Dedifferentiated amniotic fluid mesenchymal stem cell (primary cell): ENCODE measurements at regions not wholly inside any gene's neighbourhood (a gene's known extent, or its start where the extent isn't known, plus 50 kb on each side); places are given as distances from the start of the nearest gene placed in this dataset.

Experiments
- DNase-seq: peaks from one replicate; pipeline ENCODE4 v3.0.0-alpha.2; 2016; ENCODE audit errors: extremely low spot score

GRCh38 chr6:126091466-126091865, 105.1 kb downstream of the TRMT11 start:
- no peak for DNase-seq

DNA sequence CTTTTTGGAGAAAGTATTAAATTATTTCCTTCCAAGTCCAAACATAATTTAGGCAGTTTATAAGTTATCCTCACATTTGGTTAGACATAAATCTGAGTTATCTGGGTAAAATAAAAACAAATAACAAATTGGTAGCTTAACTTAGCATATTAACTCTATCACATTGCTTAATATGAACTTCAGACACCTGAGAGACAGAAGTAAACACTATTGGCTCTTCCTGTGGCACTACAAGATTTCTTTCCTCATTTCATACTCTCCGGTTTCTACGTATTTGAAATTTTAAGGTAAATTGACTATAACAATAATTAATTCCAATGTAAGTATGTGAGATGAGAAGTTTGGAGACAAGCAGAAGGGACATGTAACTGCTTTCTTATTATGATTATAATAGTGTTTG, 106.8 kb downstream of the TRMT11 start:
- no peak for DNase-seq

- no peak for DNase-seq
Observed at GRCh38 chr6:126094411-126094810, 108.1 kb downstream of the TRMT11 start.

DNA sequence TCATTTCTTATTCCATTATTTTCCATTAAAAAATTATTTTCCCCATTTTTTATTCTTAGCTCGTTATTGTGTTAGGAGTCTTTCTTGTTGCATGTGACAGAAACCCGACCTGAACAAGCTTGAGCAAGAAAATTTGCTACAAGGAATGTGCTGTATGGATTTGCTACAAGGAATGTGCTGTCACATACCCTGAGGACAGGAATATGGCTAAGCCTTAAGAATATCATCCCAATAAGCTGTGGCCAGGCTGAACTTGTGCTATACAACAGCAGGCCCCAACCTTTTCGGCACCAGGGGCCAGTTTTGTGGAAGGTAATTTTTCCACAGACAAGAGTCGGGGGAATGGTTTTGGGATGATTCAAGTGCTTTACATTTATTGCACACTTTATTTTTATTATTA, 114.0 kb downstream of the TRMT11 start:
- DNase-seq: no peak

- DNase-seq: no peak
Observed at GRCh38 chr6:126102358-126102757, 116.0 kb downstream of the TRMT11 start.

- no peak for DNase-seq
Observed at GRCh38 chr6:126103993-126104392, 117.7 kb downstream of the TRMT11 start.

DNA sequence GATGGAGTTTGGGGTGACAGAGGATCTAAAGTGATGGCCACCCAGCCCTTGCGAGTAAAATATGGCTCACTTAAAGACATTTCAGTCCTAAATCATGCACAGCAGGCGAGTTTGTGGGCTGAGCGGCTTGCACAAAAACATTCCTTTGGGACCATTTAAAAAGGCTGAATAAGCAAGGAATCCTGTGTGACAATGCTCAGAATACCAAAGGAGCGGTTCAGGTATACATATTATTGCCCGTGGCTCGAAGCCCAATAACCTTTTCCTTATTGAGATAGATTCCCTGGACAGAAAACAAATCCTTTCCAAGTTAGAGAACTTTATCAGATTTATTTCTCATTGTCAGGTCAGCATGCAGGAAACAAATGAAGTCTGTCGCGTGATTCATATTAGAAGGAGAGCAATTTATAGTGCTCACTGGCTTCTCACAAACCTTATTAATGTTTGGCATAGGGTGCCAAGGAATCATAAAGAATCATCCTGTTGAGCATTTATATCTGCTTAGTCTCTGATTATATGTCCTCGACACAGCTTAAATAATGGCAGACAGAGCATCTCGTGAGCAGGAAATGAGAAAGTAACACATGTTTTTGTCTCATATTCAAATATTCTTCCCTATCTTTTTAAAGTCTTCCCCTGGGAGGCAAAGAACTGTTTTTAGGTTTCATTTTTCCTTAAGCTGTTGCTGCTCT, 121.3 kb downstream of the TRMT11 start:
- no peak for DNase-seq

- no peak for DNase-seq
Observed at GRCh38 chr6:126110512-126111270, 124.4 kb downstream of the TRMT11 start.

DNA sequence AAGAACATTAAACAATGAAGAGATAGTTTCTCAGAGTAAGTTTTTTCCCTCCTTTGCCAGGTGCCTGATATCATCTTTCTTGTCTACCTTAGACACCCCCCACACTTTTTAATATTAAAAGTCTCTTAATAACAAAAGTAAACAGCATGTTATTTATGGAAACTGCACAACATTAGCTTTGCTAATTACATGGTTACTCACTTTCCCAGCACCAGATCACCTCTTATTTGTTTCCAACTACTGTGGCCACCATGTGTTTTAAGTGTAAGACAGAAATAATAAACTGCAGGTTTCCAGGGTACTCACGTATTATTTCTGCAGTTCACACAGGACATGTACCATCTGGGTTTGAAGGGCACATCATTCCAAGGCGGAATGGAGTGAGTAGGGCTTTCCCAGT, 125.0 kb downstream of the TRMT11 start:
- no peak for DNase-seq

DNA sequence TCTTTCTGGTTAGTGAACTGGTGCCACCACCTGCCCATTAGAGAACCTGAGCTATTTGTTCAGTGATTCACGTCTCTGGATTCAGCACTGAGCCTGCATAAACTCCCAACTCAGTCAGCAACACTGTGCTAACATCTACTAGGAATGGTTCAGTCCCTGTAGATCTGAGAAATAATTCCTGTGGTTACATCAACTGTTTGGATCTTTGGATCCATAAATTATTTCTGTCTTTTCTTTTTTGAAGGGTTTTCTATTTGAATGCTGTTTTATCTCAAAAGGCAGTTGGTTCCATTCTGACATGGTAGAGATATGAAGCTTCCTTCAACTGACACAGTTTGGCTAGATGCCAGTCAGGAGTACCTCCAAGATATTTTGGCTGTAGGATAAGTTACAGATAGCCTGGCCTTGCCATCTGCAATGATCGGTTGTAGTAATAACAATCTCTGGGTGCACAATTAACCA, 125.9 kb downstream of the TRMT11 start:
- DNase-seq: no peak

DNA sequence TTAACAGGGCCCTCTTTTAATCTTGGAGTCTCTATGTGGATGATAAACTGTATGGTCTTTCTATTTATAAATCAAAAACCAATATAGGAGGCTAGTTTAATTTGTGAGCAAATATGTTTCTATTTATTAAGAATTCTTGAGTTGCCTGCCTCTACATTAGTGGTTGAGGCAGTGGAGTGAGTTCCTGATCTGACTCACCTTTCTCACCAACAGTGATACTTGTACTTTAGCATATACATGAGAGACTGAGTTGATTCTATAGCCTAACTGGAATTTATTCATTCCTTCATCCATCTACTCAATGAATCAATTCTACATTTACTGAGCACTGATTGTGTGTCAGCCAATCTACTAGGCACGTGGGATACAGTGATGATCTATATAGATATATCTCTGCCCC, 126.9 kb downstream of the TRMT11 start:
- no peak for DNase-seq

DNA sequence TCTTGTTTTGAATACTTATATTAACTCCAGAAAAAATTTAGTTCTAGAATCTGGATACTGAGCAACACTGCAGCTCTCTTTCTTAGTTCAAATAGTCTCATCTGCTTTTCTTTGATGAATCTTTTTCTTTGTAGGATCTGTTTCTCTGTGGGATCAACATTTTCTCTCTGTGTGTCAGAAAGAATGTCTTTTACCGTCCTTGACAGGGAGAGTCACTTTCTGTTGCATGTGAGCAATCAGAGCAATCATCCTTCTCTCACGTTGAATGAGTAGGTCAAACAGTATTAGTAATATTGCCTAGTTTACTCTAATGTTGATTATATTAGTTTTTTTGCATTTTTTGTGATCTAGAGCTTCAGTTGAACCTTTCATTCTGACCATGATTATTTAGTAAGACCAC, 130.9 kb downstream of the TRMT11 start:
- DNase-seq: no peak

- DNase-seq: no peak
Observed at GRCh38 chr6:126118058-126118755, 131.9 kb downstream of the TRMT11 start.

- DNase-seq: no peak
Observed at GRCh38 chr6:126118936-126119335, 132.6 kb downstream of the TRMT11 start.

DNA sequence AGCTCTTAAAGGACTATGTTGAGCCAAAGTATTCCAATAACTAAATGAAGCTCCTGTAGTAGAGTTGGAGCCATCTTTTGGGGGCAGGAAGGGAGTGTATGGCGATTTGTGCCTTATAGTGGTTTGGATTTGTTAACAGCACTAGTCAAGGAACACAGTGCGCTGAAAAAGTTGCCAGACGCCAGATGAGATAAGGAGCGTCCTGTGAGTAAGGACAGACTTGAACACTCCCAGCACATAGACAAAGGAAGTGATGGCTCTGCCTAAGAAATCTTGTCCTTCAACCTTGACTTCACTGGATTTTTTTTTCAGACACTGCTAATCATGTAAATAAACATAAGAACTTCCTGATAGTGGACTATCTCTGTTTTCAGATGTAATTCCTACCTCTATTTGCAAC, 136.9 kb downstream of the TRMT11 start:
- no peak for DNase-seq

DNA sequence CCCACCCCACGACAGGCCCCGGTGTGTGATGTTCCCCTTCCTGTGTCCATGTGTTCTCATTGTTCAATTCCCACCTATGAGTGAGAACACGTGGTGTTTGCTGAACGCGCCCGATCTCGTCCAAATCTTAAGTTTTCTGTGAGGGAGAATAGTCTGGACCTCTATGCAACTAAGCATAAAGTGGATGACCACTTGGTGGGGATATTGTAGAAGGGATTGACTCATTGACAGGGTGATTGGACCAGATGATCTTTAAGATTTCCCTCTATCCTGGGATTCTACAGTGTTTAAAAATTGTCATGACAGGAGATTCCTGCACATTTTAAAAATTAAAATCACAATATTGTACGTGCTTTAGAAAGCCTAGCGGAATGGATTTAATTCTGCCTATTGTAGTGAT, 141.3 kb downstream of the TRMT11 start:
- no peak for DNase-seq

- no peak for DNase-seq
Observed at GRCh38 chr6:126131246-126131645, 144.9 kb downstream of the TRMT11 start.

DNA sequence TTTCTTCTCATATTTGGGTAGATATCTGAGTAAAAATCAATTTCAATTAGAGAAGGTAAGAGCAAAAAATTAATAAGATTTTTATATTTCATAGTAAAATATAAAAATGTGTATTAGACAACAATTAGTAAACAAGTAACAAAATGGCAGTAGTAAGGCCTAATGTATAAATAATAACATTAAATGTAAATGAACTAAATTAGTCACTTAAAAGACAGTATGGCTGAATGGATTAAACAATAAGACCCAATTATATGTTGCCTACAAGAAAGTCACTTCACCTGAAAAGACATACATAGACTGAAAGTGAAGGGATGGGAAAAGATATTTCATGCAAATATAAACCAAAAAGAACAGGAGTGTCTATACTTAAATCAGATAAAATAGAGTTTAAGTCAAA, 147.6 kb downstream of the TRMT11 start:
- no peak for DNase-seq

- no peak for DNase-seq
Observed at GRCh38 chr6:126134491-126134890, 148.2 kb downstream of the TRMT11 start.

DNA sequence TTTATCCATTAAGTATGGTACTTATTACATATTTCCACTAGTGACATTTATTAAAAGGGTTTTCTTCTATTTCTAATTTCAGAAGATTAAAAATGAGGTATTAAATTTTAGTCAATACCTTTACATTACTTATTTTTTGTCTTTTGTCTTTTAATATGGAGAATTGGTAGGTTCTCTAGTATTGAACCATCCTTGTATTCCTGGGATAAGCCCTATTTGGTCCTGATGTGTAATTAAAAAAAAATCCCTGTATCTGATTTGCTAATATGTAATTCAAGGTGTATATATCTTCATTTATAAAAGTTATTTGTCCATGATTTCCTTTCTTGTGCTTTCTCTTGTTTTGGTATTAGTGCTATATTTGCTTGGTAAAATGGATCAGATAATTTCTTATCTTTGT, 153.7 kb downstream of the TRMT11 start:
- DNase-seq: no peak

GRCh38 chr6:126143761-126144251, 157.5 kb downstream of the TRMT11 start:
- no peak for DNase-seq

DNA sequence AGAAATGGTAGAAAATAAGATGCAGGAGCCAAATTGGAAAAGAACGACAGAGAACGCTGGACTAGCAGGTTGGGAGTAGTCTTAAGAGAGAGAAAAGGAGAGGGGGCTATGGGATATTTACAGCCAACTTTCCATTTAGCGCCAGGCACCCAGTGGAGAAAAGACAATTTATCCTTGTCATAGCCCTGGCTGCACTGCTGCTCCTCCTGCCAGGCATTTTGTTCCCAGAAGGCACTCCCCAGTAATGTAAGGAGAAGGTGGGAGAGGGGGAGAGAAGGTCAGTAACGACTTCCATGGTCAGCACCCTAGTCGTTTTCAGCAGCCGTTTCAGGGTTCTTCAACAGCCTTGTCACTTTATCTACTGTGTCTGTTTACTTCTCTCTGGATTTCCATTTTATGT, 159.0 kb downstream of the TRMT11 start:
- no peak for DNase-seq
